SK-N-SH treated with all-trans-retinoic acid at 6 μM for 48 hours (cell line): ENCODE measurements at regions not wholly inside any gene's neighbourhood (a gene's known extent, or its start where the extent isn't known, plus 50 kb on each side); places are given as distances from the start of the nearest gene placed in this dataset.
"Not testable (repeated sequence)": the region's sequence is repeated elsewhere in the genome, so short reads cannot be mapped to it uniquely, and the experiment has no call there.

ENCODE experiments used
- ATAC-seq: fragments of 200-7000 bp; cut with Tn5 transposase; 3 replicates; pipeline ENCODE4 v1.9.1; 2020; ENCODE audit warnings: mild to moderate bottlenecking, moderate library complexity
- ARNTL ChIP-seq: fragments of 450-650 bp; formaldehyde crosslinking; IDR thresholded peaks from 2 replicates; pipeline ENCODE4 v1.5.0; 2020; ENCODE audit warnings: low read depth, mild to moderate bottlenecking, moderate library complexity, borderline replicate concordance
- BACH2 ChIP-seq: fragments of 250-450 bp; sonication (Bioruptor Pico); IDR thresholded peaks from 2 replicates; pipeline ENCODE4 v1.9.0; 2021; ENCODE audit warnings: mild to moderate bottlenecking, borderline replicate concordance
- CSDC2 ChIP-seq: fragments of 250-450 bp; sonication (Bioruptor Pico); IDR thresholded peaks from 2 replicates; pipeline ENCODE4 v1.5.0; 2020; ENCODE audit warnings: mild to moderate bottlenecking, moderate library complexity
- ESRRG ChIP-seq: fragments of 250-450 bp; sonication (Bioruptor Pico); IDR thresholded peaks from 2 replicates; pipeline ENCODE4 v1.6.1; 2021; ENCODE audit warnings: mild to moderate bottlenecking
- GLIS3 ChIP-seq: fragments of 250-450 bp; sonication (Bioruptor Pico); IDR thresholded peaks from 2 replicates; pipeline ENCODE4 v1.5.0; 2020; ENCODE audit warnings: mild to moderate bottlenecking, moderate library complexity
- ISL1 ChIP-seq: fragments of 250-450 bp; sonication (Bioruptor Pico); IDR thresholded peaks from 2 replicates; pipeline ENCODE4 v2.1.2; 2022; ENCODE audit warnings: mild to moderate bottlenecking, moderate library complexity
- OSR1 ChIP-seq: fragments of 250-450 bp; sonication (Bioruptor Pico); IDR thresholded peaks from 2 replicates; pipeline ENCODE4 v1.8.0; 2022; ENCODE audit warnings: moderate library complexity, mild to moderate bottlenecking, inconsistent platforms
- PPARA ChIP-seq: fragments of 250-450 bp; sonication (Bioruptor Pico); IDR thresholded peaks from 2 replicates; pipeline ENCODE4 v1.5.0; 2020; ENCODE audit warnings: mild to moderate bottlenecking, borderline replicate concordance
- RARB ChIP-seq: fragments of 250-450 bp; sonication (Bioruptor Pico); IDR thresholded peaks from 2 replicates; pipeline ENCODE4 v1.8.0; 2021; ENCODE audit warnings: mild to moderate bottlenecking, moderate library complexity
- SNAI2 ChIP-seq: fragments of 250-450 bp; sonication (Bioruptor Pico); IDR thresholded peaks from 2 replicates; pipeline ENCODE4 v1.5.0; 2020; ENCODE audit warnings: mild to moderate bottlenecking, moderate library complexity
- TCF4 ChIP-seq: fragments of 250-450 bp; sonication (Bioruptor Pico); IDR thresholded peaks from 2 replicates; pipeline ENCODE4 v1.8.0; 2021; ENCODE audit warnings: mild to moderate bottlenecking, moderate library complexity, borderline replicate concordance
- TOX ChIP-seq: fragments of 250-450 bp; sonication (Bioruptor Pico); IDR thresholded peaks from 2 replicates; pipeline ENCODE4 v1.8.0; 2021; ENCODE audit warnings: mild to moderate bottlenecking, moderate library complexity, borderline replicate concordance
- ZC3H10 ChIP-seq: fragments of 250-450 bp; sonication (Bioruptor Pico); IDR thresholded peaks from 2 replicates; pipeline ENCODE4 v1.5.1; 2021; ENCODE audit warnings: mild to moderate bottlenecking, moderate library complexity
- ZFP3 ChIP-seq: fragments of 250-450 bp; sonication (Bioruptor Pico); IDR thresholded peaks from 2 replicates; pipeline ENCODE4 v1.5.0; 2020; ENCODE audit warnings: mild to moderate bottlenecking, moderate library complexity
- ZFP30 ChIP-seq: fragments of 450-650 bp; formaldehyde crosslinking; IDR thresholded peaks from 2 replicates; pipeline ENCODE4 v1.5.0; 2022; ENCODE audit warnings: mild to moderate bottlenecking, moderate library complexity
- ZNF565 ChIP-seq: fragments of 450-650 bp; formaldehyde crosslinking; conservative IDR thresholded peaks from 2 replicates; pipeline ENCODE4 v1.5.0; 2020; ENCODE audit warnings: low read depth, mild to moderate bottlenecking, moderate library complexity
- ZNF70 ChIP-seq: fragments of 450-650 bp; formaldehyde crosslinking; IDR thresholded peaks from 2 replicates; pipeline ENCODE4 v1.5.0; 2020; ENCODE audit warnings: mild to moderate bottlenecking, moderate library complexity
- TF ChIP-seq, protein P1 (sequence below): fragments of 250-450 bp; sonication (Bioruptor Pico); IDR thresholded peaks from 2 replicates; pipeline ENCODE4 v1.5.0; 2020; ENCODE audit warnings: mild to moderate bottlenecking, moderate library complexity
- TF ChIP-seq, protein P2 (sequence below): fragments of 250-450 bp; sonication (Bioruptor Pico); IDR thresholded peaks from 2 replicates; pipeline ENCODE4 v1.8.0; 2020; ENCODE audit warnings: mild to moderate bottlenecking, moderate library complexity, borderline replicate concordance
- TF ChIP-seq, protein P3 (sequence below): fragments of 250-450 bp; sonication (Bioruptor Pico); IDR thresholded peaks from 2 replicates; pipeline ENCODE4 v1.5.1; 2020; ENCODE audit warnings: low read depth, mild to moderate bottlenecking, moderate library complexity
- TF ChIP-seq, protein P4 (sequence below): fragments of 250-450 bp; sonication (Bioruptor Pico); IDR thresholded peaks from 2 replicates; pipeline ENCODE4 v1.8.0; 2021; ENCODE audit warnings: low read depth, mild to moderate bottlenecking, moderate library complexity, borderline replicate concordance

DNA sequence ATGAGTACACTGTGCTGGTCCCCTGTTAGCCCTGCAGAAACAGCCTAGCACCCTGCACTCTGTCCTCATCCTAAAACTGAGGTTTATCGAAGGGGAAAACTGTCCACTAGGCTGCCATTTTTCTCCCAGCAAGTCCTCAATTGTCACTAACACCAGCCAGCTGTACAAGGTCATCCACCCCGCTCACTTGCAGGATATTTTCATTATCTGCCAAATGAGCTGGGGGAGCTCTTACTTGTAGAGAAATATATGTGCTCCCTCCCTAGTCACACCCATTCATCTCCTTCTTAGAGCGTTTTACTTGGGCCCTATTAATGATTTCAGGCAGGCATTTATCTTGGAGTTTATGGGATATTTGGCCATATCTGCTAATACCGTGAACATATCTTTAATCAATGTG lies 413.5 kb upstream of the NFE2L3 start (continued):
- TF ChIP-seq, protein P1, sequence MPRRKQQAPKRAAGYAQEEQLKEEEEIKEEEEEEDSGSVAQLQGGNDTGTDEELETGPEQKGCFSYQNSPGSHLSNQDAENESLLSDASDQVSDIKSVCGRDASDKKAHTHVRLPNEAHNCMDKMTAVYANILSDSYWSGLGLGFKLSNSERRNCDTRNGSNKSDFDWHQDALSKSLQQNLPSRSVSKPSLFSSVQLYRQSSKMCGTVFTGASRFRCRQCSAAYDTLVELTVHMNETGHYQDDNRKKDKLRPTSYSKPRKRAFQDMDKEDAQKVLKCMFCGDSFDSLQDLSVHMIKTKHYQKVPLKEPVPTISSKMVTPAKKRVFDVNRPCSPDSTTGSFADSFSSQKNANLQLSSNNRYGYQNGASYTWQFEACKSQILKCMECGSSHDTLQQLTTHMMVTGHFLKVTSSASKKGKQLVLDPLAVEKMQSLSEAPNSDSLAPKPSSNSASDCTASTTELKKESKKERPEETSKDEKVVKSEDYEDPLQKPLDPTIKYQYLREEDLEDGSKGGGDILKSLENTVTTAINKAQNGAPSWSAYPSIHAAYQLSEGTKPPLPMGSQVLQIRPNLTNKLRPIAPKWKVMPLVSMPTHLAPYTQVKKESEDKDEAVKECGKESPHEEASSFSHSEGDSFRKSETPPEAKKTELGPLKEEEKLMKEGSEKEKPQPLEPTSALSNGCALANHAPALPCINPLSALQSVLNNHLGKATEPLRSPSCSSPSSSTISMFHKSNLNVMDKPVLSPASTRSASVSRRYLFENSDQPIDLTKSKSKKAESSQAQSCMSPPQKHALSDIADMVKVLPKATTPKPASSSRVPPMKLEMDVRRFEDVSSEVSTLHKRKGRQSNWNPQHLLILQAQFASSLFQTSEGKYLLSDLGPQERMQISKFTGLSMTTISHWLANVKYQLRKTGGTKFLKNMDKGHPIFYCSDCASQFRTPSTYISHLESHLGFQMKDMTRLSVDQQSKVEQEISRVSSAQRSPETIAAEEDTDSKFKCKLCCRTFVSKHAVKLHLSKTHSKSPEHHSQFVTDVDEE: no peak
- no peak for TF ChIP-seq SNAI2 (CRISPR knock-in tag)

DNA sequence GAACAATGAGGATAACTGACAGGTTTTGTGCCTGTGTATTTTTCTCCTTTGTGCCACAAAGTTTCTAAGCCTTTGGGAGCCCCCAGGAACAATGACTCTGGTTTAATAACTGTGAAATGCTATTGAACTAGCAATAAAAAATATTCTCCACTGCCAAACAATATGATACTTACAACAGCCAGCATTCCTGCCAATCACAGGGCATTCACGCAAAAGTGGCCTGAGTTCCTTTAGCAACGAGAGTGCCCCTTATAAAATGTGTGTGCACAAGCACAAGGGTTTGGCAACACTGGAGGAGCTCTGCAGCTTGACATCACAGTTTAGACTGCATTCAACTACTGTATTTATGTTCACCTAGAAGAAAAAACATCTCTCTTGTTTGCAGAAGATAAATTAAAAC lies 412.9 kb upstream of the NFE2L3 start:
- no peak for TF ChIP-seq ZNF70 (CRISPR knock-in tag)
- no peak for ATAC-seq

DNA sequence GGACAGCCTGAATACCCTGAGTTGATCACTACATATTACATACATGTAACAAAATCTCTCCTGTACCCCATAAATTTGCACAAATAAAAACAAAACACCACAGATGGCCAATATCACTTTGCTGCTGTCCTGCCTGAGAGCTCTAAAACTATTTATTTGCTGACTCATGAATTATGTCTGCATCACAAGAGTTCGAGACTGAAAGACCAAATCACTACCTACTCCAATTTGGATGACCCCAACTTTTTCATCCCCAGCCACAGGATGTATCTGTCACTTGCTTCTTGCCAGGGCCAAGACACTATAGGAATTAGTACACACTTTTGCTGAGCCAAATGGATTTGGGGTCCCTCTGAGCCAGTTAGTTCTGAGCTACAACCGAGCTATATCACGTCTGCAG lies 409.7 kb upstream of the NFE2L3 start:
- no peak for ATAC-seq
- TF ChIP-seq SNAI2 (CRISPR knock-in tag) (no peak), BACH2 (CRISPR knock-in tag) (no peak), ZFP3 (CRISPR knock-in tag) (no peak), ARNTL (CRISPR knock-in tag) (no peak), GLIS3 (CRISPR knock-in tag) (no peak), OSR1 (CRISPR knock-in tag) (no peak), ESRRG (no peak)

DNA sequence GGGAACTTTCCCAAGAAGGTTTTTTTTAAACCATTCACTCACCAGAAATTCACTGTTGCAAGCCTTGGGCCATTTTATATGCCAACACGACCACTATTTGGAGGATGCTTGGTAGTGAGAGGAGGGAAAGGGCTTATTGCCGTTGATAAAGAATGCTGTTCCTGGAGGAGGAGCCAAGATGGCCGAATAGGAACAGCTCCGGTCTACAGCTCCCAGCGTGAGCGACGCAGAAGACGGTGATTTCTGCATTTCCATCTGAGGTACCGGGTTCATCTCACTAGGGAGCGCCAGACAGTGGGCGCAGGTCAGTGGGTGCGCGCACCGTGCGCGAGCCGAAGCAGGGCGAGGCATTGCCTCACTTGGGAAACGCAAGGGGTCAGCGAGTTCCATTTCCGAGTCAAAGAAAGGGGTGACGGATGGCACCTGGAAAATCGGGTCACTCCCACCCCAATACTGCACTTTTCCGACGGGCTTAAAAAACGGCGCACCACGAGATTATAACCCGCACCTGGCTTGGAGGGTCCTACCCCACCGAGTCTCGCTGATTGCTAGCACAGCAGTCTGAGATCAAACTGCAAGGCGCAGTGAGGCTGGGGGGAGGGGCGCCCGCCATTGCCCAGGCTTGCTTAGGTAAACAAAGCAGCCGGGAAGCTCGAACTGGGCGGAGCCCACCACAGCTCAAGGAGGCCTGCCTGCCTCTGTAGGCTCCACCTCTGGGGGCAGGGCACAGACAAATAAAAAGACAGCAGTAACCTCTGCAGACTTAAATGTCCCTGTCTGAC lies 408.1 kb upstream of the NFE2L3 start:
- ATAC-seq: not testable (repeated sequence)

DNA sequence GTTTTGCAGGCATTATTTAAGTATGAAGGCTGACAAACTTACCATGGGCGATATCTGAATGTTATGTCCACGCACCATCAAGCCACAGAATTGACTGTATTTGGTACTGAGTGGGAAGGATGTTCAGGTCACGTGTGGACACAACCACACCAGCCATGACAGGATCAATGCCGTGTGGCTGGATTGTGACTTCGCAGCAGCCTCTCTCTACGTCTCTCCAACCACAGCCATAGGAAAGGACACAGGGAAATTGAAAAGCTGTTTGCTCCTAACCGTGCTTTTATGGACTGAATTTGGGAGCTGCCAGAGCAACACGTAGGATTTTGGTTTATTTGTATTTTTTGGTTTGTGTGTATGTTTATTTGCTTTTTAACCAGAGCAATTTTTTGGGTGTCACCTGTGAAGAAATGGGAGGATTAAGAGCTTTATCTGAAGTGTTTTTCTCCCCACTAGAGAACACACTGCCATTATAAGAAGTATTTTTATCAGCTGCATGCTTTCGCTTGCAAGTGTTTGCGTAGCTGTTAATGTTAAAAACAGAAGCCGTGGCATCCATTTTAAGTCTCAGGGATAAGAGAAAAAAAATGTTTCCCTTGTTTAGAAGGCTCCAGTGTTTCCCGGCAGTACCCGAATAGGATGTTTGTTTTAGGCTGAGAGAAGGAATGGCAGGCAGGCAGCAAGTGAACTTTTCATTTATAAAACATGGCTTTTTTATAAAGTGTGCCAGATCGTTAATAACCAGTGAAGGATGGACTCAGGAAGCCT lies 401.1 kb upstream of the NFE2L3 start:
- TF ChIP-seq ARNTL (CRISPR knock-in tag) (no peak), RARB (CRISPR knock-in tag) (no peak), ZFP30 (CRISPR knock-in tag) (no peak), CSDC2 (no peak), ZC3H10 (CRISPR knock-in tag) (no peak), OSR1 (CRISPR knock-in tag) (no peak), TOX (CRISPR knock-in tag) (no peak), GLIS3 (CRISPR knock-in tag) (no peak), PPARA (CRISPR knock-in tag) (no peak), ZNF565 (CRISPR knock-in tag) (no peak), TCF4 (CRISPR knock-in tag) (no peak), ISL1 (CRISPR knock-in tag) (no peak), SNAI2 (CRISPR knock-in tag) (no peak)
- TF ChIP-seq, protein P2, sequence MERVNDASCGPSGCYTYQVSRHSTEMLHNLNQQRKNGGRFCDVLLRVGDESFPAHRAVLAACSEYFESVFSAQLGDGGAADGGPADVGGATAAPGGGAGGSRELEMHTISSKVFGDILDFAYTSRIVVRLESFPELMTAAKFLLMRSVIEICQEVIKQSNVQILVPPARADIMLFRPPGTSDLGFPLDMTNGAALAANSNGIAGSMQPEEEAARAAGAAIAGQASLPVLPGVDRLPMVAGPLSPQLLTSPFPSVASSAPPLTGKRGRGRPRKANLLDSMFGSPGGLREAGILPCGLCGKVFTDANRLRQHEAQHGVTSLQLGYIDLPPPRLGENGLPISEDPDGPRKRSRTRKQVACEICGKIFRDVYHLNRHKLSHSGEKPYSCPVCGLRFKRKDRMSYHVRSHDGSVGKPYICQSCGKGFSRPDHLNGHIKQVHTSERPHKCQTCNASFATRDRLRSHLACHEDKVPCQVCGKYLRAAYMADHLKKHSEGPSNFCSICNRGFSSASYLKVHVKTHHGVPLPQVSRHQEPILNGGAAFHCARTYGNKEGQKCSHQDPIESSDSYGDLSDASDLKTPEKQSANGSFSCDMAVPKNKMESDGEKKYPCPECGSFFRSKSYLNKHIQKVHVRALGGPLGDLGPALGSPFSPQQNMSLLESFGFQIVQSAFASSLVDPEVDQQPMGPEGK (CRISPR knock-in tag): no peak
- TF ChIP-seq, protein P3, sequence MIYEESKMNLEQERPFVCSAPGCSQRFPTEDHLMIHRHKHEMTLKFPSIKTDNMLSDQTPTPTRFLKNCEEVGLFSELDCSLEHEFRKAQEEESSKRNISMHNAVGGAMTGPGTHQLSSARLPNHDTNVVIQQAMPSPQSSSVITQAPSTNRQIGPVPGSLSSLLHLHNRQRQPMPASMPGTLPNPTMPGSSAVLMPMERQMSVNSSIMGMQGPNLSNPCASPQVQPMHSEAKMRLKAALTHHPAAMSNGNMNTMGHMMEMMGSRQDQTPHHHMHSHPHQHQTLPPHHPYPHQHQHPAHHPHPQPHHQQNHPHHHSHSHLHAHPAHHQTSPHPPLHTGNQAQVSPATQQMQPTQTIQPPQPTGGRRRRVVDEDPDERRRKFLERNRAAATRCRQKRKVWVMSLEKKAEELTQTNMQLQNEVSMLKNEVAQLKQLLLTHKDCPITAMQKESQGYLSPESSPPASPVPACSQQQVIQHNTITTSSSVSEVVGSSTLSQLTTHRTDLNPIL (CRISPR knock-in tag): no peak
- TF ChIP-seq, protein P4, sequence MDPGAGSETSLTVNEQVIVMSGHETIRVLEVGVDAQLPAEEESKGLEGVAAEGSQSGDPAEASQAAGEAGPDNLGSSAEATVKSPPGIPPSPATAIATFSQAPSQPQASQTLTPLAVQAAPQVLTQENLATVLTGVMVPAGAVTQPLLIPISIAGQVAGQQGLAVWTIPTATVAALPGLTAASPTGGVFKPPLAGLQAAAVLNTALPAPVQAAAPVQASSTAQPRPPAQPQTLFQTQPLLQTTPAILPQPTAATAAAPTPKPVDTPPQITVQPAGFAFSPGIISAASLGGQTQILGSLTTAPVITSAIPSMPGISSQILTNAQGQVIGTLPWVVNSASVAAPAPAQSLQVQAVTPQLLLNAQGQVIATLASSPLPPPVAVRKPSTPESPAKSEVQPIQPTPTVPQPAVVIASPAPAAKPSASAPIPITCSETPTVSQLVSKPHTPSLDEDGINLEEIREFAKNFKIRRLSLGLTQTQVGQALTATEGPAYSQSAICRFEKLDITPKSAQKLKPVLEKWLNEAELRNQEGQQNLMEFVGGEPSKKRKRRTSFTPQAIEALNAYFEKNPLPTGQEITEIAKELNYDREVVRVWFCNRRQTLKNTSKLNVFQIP (CRISPR knock-in tag): no peak

More for the DNA sequence above, 401.1 kb upstream of the NFE2L3 start:
- ATAC-seq: no peak
